AG10803 (cell line): ENCODE measurements at regions not wholly inside any gene's neighbourhood (a gene's known extent, or its start where the extent isn't known, plus 50 kb on each side); places are given as distances from the start of the nearest gene placed in this dataset.

Source experiments
- DNase-seq: peaks from one replicate; pipeline ENCODE4 v3.0.0; 2010; ENCODE audit warnings: low read depth
- H3K4me3 ChIP-seq: 2 replicates; pipeline ENCODE4 v1.5.1; 2011; ENCODE audit warnings: mild to moderate bottlenecking, low read length, control low read depth
- TF ChIP-seq, protein P1 (sequence below): conservative IDR thresholded peaks from 2 replicates; pipeline ENCODE4 v1.5.1; 2011; ENCODE audit warnings: mild to moderate bottlenecking, low read length, control low read depth, inconsistent platforms

- DNase-seq = no peak
- no peak overlapping the region for H3K4me3 ChIP-seq
- TF ChIP-seq, protein P1, sequence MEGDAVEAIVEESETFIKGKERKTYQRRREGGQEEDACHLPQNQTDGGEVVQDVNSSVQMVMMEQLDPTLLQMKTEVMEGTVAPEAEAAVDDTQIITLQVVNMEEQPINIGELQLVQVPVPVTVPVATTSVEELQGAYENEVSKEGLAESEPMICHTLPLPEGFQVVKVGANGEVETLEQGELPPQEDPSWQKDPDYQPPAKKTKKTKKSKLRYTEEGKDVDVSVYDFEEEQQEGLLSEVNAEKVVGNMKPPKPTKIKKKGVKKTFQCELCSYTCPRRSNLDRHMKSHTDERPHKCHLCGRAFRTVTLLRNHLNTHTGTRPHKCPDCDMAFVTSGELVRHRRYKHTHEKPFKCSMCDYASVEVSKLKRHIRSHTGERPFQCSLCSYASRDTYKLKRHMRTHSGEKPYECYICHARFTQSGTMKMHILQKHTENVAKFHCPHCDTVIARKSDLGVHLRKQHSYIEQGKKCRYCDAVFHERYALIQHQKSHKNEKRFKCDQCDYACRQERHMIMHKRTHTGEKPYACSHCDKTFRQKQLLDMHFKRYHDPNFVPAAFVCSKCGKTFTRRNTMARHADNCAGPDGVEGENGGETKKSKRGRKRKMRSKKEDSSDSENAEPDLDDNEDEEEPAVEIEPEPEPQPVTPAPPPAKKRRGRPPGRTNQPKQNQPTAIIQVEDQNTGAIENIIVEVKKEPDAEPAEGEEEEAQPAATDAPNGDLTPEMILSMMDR = no peak
Measured at GRCh38 chr16:64878940-64879339, 242.9 kb downstream of the CDH11 start.

DNA sequence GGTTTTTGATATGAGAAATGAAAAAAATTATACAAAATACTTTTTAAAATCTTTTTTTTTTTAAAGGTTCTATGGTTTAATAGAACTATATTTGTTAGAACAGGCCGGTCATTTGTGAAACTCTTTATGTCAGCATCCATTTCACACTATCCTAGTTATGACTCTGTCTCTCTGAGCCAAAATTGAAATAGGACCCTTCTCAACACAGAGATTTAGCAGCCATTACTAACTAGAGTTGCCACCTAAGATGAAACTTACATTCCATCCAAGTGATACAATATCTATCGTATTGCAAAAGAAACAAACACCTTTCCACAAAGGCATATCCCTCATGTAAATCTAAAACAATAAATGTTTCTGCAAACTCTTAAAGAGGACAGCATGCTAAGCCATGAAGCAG lies 249.8 kb downstream of the CDH11 start:
- TF ChIP-seq, protein P1 = no peak
- no peak overlapping the region for H3K4me3 ChIP-seq
- DNase-seq = no peak

DNA sequence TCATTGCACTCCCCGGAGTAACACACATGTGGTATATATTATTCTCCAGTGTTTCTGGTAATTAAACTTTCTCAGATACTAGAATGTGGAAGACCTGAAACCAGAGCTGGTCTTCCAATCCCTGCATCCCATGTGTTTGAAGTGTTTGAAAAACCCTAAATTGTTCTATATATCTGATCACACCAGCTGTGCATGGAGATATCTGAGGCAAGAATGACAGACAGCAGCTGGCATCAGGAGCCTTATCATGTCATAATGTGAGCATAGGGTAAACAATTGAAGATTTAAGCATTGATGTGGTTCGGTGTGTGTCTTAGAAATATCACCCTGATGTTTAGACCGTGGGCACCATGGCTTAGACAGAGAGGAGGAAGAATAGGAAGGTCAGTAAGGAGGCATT lies 251.0 kb downstream of the CDH11 start:
- DNase-seq = no peak
- TF ChIP-seq, protein P1 = no peak
- no peak overlapping the region for H3K4me3 ChIP-seq

DNA sequence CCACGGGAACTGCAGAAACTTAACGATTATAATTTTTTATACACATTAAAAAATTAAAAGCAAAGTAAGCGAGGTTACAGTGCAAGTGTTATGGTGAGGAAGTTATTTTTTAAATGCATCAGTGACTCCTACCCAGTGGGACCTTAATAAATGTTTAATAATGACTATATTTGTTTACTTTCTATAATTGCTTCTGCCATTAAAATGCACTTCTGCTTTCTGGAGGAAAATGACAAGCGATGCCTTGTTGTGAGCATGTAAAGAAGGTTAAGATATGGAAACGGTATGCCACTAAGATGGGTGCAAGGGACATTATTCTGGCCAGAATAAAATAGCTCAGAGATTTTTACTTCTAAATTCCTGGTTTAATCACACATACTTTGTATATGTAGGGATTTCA lies 252.1 kb downstream of the CDH11 start:
- H3K4me3 ChIP-seq = no peak overlapping the region
- TF ChIP-seq, protein P1 = no peak
- no peak for DNase-seq

GRCh38 chr16:64866021-64866420 lies 255.8 kb downstream of the CDH11 start:
- peak; percentile 12 for DNase-seq
- TF ChIP-seq, protein P1 = no peak
- H3K4me3 ChIP-seq = no peak overlapping the region

DNA sequence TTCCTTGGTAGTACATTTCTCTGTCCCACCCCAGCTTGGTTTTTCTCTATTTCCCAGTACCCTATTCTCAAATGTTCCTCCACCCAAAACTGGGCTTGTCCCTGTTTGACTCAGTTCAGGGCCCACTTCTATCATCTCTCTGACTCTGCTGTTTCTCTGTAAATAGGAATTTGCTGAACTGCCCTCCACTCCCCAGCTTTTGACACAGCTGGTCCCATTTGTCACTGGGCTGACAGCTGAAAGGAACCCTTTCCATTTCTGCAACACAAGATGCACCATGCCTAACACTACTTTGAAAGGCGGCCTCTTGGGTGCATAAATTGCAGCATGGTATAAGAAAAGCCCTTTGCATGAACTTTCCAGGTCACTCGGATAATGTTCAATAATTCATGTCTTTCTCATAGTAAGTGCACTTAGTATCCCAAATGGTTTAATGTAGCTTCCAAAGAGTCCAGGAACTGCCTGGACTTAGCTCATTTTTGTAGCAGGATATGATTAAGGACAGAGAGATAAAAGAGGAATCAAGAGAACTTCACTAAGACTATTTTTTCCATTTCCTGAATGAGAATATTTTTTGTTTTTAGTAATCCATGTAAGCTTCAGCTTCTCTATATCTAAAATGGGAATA lies 256.7 kb downstream of the CDH11 start:
- no peak for DNase-seq
- TF ChIP-seq, protein P1 = no peak
- no peak overlapping the region for H3K4me3 ChIP-seq

- TF ChIP-seq, protein P1 = no peak
- DNase-seq = peak; percentile 90
- no peak overlapping the region for H3K4me3 ChIP-seq
Measured at GRCh38 chr16:64864232-64864809, 257.5 kb downstream of the CDH11 start.
